ENCODE measurements at regions not wholly inside any gene's neighbourhood (a gene's known extent, or its start where the extent isn't known, plus 50 kb on each side); places are given as distances from the start of the nearest gene placed in this dataset.
"Not testable (repeated sequence)": the region's sequence is repeated elsewhere in the genome, so short reads cannot be mapped to it uniquely, and the experiment has no call there.

DNA sequence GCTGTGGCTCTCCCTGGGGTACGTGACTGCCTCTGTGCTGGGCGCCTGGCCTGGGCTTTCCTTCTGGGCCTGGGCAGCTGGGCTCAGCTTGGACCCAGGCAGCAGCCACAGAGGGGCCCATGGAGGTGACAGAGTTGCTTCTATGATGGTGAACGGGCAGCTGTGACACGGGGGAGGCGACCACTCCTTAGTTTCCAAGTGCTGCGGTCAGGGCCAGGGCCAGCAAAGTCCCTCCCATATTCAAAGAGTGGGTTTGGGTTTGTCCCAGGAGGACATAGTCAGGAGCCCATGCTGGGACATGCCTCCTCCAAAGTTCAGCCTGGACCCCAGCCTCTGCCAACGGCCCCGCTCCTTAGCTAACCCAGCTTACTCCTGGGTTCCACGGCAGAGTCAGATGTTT lies 524.7 kb downstream of the GOLGA6L6 start:
- not testable (repeated sequence) for H3K36me3 Mint-ChIP-seq, DNase-seq

GRCh38 chr15:20012837-20013236 lies 528.8 kb downstream of the GOLGA6L6 start:
- not testable (repeated sequence) for H3K27me3 Mint-ChIP-seq (ENCODE audit: low read depth in 3 of 3); H3K4me3 Mint-ChIP-seq; DNase-seq; H3K27ac Mint-ChIP-seq; H3K9me3 Mint-ChIP-seq; H3K4me1 Mint-ChIP-seq; H3K36me3 Mint-ChIP-seq

More for the DNA sequence above, 524.7 kb downstream of the GOLGA6L6 start:
- H3K27ac Mint-ChIP-seq; H3K4me3 Mint-ChIP-seq; H3K9me3 Mint-ChIP-seq; H3K4me1 Mint-ChIP-seq; H3K27me3 Mint-ChIP-seq (ENCODE audit: low read depth in 3 of 3): not testable (repeated sequence)

GRCh38 chr15:20010759-20011158 lies 530.8 kb downstream of the GOLGA6L6 start:
- H3K4me3 Mint-ChIP-seq; DNase-seq; H3K4me1 Mint-ChIP-seq; H3K27ac Mint-ChIP-seq; H3K9me3 Mint-ChIP-seq; H3K27me3 Mint-ChIP-seq (ENCODE audit: low read depth in 3 of 3); H3K36me3 Mint-ChIP-seq: not testable (repeated sequence)

- not testable (repeated sequence) for H3K36me3 Mint-ChIP-seq; DNase-seq; H3K27me3 Mint-ChIP-seq (ENCODE audit: low read depth in 3 of 3); H3K9me3 Mint-ChIP-seq; H3K4me3 Mint-ChIP-seq; H3K4me1 Mint-ChIP-seq; H3K27ac Mint-ChIP-seq
These were observed 532.0 kb downstream of the GOLGA6L6 start for GRCh38 chr15:20009619-20010018.

GRCh38 chr15:20007338-20007737 lies 534.3 kb downstream of the GOLGA6L6 start:
- H3K9me3 Mint-ChIP-seq; DNase-seq; H3K4me3 Mint-ChIP-seq; H3K27me3 Mint-ChIP-seq (ENCODE audit: low read depth in 3 of 3); H3K4me1 Mint-ChIP-seq; H3K36me3 Mint-ChIP-seq; H3K27ac Mint-ChIP-seq: not testable (repeated sequence)

DNA sequence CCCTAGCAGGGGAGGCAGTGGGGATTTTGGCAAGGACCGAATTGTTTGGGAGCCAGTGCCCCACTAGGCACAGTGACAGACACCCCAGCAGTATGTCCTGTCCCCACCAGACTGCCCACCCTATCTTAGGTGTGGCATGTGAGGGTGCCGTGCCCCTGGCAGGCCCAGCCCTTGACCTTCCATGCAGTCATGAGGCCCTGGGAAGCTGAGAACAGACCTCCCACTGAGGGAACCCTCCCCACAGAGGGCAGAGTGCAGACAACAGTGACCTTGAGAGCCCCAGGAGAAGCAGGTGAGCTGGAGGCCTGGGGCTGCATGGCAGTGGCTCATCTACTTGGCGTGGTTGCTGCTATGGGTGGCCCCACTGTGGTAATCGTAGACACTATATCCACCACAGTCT lies 538.1 kb downstream of the GOLGA6L6 start:
- not testable (repeated sequence) for H3K27ac Mint-ChIP-seq; H3K4me3 Mint-ChIP-seq; H3K4me1 Mint-ChIP-seq; DNase-seq; H3K27me3 Mint-ChIP-seq (ENCODE audit: low read depth in 3 of 3); H3K9me3 Mint-ChIP-seq; H3K36me3 Mint-ChIP-seq

GRCh38 chr15:20002560-20002959 lies 539.0 kb downstream of the GOLGA6L6 start:
- H3K27ac Mint-ChIP-seq; H3K4me1 Mint-ChIP-seq; H3K4me3 Mint-ChIP-seq; DNase-seq; H3K36me3 Mint-ChIP-seq; H3K27me3 Mint-ChIP-seq (ENCODE audit: low read depth in 3 of 3); H3K9me3 Mint-ChIP-seq: not testable (repeated sequence)

- H3K27me3 Mint-ChIP-seq (ENCODE audit: low read depth in 3 of 3); H3K9me3 Mint-ChIP-seq; H3K27ac Mint-ChIP-seq; DNase-seq; H3K4me3 Mint-ChIP-seq; H3K4me1 Mint-ChIP-seq; H3K36me3 Mint-ChIP-seq: not testable (repeated sequence)
These were observed 544.9 kb downstream of the GOLGA6L6 start for GRCh38 chr15:19996574-19997194.

- not testable (repeated sequence) for H3K4me1 Mint-ChIP-seq; H3K27me3 Mint-ChIP-seq (ENCODE audit: low read depth in 3 of 3); H3K27ac Mint-ChIP-seq; H3K36me3 Mint-ChIP-seq; DNase-seq; H3K4me3 Mint-ChIP-seq
- H3K9me3 Mint-ChIP-seq = peaks cover 7 to 19% (median 12%) of the 10 kb centered on the region in 6 donors
These were observed 546.3 kb downstream of the GOLGA6L6 start for GRCh38 chr15:19995296-19995695.

DNA sequence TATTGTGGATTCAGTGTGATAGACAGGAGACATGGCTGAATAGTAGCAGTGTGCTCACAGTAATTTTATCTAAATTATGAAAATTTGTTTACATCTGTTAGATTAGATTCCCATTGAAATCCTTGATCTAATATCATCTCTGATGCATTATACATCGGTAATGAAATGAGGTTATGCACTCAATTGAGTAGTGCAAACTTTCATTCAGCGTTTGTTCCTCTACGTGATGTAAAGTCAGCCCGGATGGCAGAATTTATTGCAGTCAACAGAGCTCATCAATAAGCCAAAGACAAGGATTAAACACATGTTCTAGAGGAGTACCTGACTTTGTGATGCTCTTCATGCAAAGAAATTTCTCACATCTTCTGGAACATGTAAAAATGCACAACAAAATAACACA lies 549.2 kb downstream of the GOLGA6L6 start:
- Mint-ChIP-seq H3K4me1 (peaks cover 0 to 3% of the 10 kb centered on the region in 2 donors), H3K27ac (no peak overlapping the region), H3K4me3 (no peak overlapping the region), H3K27me3 (ENCODE audit: low read depth in 3 of 3) (peaks cover 0 to 2% (median 0%) of the 10 kb centered on the region in 3 donors), H3K9me3 (peaks cover 7 to 34% (median 16%) of the 10 kb centered on the region in 6 donors), H3K36me3 (no peaks in the 10 kb centered on the region)
- DNase-seq = no peak

GRCh38 chr15:19988094-19988660 lies 553.4 kb downstream of the GOLGA6L6 start:
- H3K27me3 Mint-ChIP-seq (ENCODE audit: low read depth in 3 of 3) = peaks cover 0 to 2% (median 2%) of the 10 kb centered on the region in 3 donors
- H3K9me3 Mint-ChIP-seq = peaks cover 10 to 46% (median 20%) of the 10 kb centered on the region in 6 donors
- H3K36me3 Mint-ChIP-seq = no peaks in the 10 kb centered on the region
- DNase-seq = no peak
- no peak overlapping the region for H3K4me3 Mint-ChIP-seq
- H3K4me1 Mint-ChIP-seq = peaks cover 0 to 3% of the 10 kb centered on the region in 2 donors
- no peak overlapping the region for H3K27ac Mint-ChIP-seq

DNA sequence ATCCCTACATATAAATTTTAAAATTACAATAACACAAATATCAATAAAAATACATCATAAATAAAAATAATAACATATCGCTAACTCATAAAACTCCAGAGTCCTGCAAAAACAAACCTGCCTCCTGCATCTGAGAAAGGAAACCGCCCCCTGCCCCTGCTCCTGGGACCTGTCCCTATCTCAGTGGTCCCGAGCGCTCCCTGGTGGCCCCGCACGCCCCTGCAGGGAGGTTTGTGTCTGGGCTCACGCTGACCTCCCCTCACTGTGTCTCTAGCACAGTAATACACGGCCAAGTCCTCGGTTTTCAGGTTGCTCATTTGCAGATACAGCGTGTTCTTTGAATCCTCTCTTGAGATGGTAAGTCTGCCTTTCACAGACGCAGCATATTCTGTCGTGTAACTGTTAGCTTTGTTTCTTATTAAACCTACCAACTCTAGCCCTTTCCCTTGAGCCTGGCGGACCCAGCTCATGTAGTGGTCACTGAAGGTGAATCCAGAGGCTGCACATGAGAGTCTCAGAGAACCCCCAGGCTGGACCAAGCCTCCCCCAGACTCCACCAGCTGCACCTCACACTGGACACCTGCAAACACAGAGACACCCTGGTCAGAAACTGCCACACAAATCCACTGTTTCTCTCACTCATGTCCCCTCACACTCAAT lies 554.1 kb downstream of the GOLGA6L6 start:
- peaks cover 0 to 3% of the 10 kb centered on the region in 2 donors for H3K4me1 Mint-ChIP-seq
- DNase-seq = no peak
- no peak overlapping the region for H3K27ac Mint-ChIP-seq
- H3K27me3 Mint-ChIP-seq (ENCODE audit: low read depth in 3 of 3) = peaks cover 0 to 2% (median 2%) of the 10 kb centered on the region in 3 donors
- H3K4me3 Mint-ChIP-seq = no peak overlapping the region
- peaks cover 10 to 52% (median 21%) of the 10 kb centered on the region in 6 donors for H3K9me3 Mint-ChIP-seq
- H3K36me3 Mint-ChIP-seq = no peaks in the 10 kb centered on the region

DNA sequence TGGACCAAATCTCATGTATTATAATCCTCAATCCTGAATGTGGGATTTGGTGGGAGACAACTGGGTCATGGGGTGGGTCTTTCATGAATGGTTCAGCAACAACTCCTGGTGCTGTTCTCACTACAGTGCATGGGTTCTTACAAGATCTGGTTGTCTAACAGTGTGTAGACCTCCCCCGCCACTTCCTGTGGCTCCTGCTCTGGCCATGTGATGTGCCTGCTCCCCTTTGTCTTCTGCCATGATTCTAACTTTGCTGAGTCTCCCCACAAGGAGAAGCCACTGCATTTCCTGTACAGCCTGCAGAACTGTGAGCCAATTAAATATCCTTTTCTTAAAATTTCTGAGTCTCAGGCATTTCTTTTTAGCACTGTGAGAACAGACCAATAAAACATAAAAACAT lies 557.5 kb downstream of the GOLGA6L6 start:
- Mint-ChIP-seq H3K4me1 (peaks cover 0 to 3% of the 10 kb centered on the region in 2 donors), H3K36me3 (no peaks in the 10 kb centered on the region), H3K9me3 (peaks cover 0 to 49% (median 16%) of the 10 kb centered on the region in 6 donors), H3K4me3 (no peak overlapping the region), H3K27me3 (ENCODE audit: low read depth in 3 of 3) (peaks cover 0 to 2% (median 0%) of the 10 kb centered on the region in 3 donors), H3K27ac (peak overlapping the region in 1 of 6 donors; percentile 21)
- no peak for DNase-seq

GRCh38 chr15:19974998-19975397 lies 566.6 kb downstream of the GOLGA6L6 start:
- DNase-seq = no peak
- Mint-ChIP-seq H3K4me1 (no peaks in the 10 kb centered on the region), H3K4me3 (no peak overlapping the region), H3K27me3 (ENCODE audit: low read depth in 3 of 3) (peaks cover 0 to 2% (median 0%) of the 10 kb centered on the region in 3 donors), H3K27ac (no peak overlapping the region), H3K36me3 (no peaks in the 10 kb centered on the region), H3K9me3 (peaks cover 0 to 32% (median under 1%) of the 10 kb centered on the region in 6 donors)

Data from immature natural killer cell (primary cell).